ENCODE measurements at regions not wholly inside any gene's neighbourhood (a gene's known extent, or its start where the extent isn't known, plus 50 kb on each side); places are given as distances from the start of the nearest gene placed in this dataset.

- TF ChIP-seq CTCF (IDR thresholded peaks at IDR 0.05; ENCODE audit: insufficient read depth, low read length) (no peak), POLR2AphosphoS5 (IDR thresholded peaks at IDR 0.05; ENCODE audit: low read depth) (no peak), GABPA (IDR thresholded peaks at IDR 0.05; ENCODE audit: low read depth) (no peak), REST (IDR thresholded peaks at IDR 0.05; ENCODE audit: insufficient replicate concordance, low read depth) (no peak)
These were observed 63.9 kb upstream of the PGRMC2 start for GRCh38 chr4:128351502-128351901.
